HG03095 (cell line): ENCODE measurements at regions not wholly inside any gene's neighbourhood (a gene's known extent, or its start where the extent isn't known, plus 50 kb on each side); places are given as distances from the start of the nearest gene placed in this dataset.

Experiments used
- ATAC-seq: cut with Tn5 transposase; IDR thresholded peaks from one replicate; pipeline ENCODE4 v1.9.1; 2021; ENCODE audit warnings: moderate library complexity; ENCODE audit not compliant: unreplicated experiment

DNA sequence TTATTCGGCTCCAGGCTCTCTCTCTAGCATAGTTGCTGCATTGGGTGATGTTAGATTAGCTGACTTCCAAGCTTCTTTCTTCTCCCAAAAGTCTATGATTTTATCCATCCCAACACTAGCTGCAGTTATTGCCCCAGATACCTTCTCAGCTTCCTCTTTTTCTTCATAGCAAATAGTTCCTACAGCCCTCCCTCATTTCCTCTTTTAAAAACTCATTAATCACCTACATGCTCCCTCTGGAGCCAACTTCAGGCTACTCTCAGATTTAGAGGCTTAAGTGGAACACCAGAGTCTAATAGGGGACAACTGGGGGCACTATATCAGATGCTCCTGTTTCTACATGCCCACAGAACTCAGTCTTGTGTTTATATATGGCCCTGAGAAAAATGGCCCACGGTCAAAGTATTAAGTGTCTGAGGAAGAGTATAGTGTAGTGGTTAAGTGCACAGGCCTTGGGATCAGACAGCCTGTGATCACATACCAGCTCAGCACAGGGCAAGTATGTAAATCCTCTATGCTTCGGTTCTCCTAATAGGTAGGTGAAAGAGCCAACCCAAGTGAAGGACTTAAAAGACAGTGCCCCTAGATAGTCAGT lies 241.9 kb upstream of the SLC14A2 start:
- ATAC-seq: no peak

DNA sequence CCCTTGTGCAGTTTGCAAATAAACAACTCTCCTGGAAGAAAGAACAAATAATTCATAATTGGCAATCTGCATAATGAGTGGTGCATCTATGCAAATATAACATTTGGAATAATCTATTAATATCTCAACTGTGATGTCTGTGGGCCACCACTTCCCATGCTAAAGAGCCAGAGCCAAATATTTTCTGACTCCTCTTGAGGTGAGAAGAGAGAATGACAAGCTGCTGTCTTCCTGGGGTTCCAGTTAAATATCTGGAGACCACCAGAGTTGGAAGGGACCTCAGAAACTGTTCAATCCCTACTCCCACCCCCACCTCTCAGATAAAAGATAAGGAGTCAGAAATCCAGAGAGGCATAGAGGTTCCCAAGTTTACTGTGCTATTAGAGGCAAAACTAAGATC lies 241.0 kb upstream of the SLC14A2 start:
- no peak for ATAC-seq

DNA sequence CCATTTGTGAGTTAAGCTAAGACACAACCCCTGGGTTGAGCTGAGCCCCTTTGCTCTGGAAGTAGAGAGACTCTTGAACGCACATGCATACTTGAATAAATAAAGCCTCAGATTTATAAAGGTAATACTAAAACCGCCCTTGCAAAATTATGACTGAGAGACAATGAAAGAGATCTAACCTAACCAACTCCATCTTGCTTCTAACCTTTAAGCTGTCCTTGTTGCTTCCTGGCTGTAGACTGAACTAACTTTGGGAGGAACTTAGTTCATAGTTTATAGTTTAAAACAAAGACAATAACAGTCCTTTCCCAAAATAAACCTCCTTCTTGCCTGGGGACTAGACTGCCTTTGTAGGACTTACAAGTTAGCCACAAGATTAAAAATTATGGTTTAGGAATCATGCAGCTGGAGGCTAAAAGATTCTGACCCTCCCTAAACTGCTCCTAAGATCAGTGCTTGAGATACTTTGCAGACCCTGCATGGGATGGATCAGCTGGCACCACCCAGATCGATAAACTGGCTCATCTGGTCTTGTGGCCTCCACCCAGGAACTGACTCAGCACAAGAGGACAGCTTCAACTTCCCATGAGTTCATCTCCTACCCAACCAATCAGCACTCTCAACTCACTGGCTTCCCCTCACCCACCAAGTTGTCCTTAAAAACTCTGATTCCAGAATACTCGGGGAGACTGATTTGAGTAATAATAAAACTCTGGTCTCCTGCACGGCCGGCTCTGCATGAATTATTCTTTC lies 240.2 kb upstream of the SLC14A2 start:
- ATAC-seq: no peak

DNA sequence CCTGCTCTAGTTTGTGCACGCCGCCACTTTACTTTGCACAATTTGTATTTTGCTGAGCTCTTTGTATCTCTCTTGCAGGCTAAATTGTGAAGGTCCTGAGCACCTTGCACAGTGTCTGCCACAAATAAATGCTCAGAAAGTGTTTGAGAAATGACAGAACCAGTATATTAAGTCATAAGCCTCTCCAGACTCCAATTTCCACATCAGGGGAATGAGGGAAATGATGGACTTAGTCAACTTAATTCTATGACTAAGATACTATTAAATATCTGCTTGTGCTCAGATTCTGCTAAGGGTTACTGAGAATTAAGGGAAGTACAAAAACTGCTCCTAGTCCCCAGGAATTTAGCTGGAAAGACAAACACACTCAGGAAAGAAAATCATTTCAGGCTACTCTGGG lies 239.1 kb upstream of the SLC14A2 start:
- no peak for ATAC-seq

DNA sequence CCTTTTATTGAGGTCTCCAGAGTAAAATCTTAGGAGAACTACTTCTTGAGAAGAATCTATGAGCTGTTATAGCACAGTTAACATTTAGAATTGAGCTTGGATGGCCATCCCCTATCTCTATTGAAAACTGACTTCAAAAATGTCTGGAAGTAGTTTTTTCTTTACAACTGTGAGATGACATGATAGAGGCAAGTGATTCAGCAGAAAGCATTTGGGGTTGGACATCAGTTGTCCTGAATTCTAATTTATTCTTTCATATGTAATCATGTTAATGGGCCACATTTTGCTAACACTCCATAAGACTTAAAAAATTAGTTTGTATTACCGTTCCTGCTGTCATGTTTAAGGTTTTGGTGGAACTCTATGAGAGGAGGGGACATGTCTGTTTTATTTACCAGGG lies 237.0 kb upstream of the SLC14A2 start:
- no peak for ATAC-seq

DNA sequence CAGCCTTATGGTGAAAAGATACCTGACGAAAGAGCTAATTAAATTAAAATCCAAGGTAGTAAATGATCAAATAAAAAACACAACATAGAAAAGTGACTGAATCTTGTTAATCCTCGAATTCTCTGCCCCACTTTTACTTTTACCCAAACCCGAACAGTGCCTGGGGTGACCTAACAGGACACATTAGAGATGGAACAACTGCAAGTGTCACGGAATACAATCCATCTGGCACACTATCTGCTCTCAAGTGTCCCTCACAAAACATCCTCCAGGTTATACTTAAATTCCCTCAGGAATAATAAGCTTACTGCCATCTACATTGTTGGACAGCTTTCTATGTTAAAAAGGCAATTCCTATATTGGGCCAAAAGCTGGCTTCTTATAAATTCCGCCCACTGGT lies 236.3 kb upstream of the SLC14A2 start:
- no peak for ATAC-seq

DNA sequence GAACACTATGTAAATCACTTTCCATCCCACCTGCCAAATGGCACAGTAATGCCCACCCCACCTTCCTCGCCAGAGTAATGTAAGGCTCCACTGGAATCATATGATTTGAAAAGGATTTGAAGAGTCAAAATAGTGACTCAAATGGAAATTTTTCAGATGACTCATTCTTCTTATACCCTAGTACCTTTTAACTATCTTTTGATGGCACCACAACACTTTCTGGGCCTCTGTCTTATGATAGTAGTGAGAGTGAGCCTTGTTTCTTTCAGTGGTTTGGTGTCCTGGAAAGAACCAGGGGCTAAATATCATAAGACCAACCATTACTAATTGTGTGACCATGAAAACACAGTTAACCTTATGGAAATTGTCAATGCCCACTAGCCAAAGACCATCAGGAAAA lies 235.4 kb upstream of the SLC14A2 start:
- ATAC-seq: peak; percentile 69

DNA sequence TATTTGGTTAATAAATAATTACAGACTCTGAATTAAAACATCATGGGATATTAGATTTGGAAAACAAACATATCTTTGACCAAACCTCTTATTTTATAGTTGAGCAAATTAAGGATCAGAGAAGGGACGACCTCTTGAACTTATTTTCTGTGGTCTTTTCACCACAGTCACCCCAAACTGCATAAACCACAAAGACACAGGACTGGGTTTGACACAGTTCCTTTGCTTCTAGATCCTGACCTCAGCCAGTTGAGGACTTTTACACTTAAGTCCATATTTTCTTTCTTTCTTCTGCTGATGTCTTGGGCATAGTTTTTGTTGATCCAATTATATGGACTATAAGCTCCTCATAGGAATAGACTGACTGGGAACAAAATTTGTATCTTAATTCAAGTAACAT lies 234.0 kb upstream of the SLC14A2 start:
- ATAC-seq: no peak

DNA sequence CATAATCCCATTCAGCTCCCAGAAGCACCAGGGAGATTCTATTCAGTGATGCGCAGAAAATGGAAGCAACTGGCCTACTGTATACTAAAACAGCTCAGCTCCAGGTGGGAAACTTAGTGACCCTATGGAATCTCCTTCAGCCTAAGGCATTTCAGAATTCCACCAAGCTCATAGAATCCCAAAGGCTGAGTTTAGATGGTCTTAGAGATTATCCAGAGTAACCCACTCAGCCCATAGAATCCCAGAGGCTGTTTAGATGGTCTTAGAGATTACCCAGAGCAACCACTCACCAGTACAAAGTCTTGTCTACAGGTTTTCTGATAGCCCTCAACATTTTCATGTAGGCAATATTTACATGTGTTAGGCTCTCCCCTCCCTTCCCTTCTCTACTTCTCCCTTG lies 232.0 kb upstream of the SLC14A2 start:
- ATAC-seq: no peak

DNA sequence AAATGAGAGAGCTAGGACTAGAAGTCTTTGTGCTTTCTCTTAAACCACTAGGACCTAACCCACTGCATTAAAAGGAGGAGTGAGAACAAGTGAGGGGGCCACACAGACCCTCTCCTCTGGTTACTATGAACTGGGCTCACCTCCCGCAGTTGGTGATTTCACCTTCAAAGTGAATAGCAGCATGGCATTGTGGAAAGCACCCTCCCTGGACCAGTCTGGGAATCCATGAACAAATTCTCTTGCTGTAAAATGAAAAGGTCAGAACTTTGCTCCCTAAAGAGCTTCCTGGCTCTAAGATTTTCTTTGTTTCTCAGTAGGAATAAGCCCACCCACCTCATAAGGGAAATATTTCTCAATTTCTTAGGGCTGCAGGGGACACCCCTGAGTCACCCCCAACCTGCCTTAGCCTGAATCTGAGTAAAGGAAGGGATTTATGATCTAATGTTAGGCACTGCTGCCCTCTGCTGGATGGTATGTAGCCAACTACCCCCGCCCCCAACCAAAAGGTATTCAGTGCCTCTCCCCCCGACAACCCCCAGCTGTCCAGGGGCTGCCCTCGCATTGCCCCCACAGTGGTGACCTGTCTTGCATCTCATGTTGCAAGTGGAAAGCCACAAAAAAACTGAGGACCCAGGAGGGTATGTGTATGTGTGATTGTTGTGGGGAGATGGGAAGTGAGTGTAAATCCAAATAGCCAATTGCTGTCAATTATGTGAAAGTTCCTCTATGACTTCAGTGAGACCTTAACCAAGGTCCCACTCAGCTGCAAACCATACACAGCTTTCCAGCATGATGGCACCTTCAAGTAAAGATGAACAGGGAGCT lies 230.9 kb upstream of the SLC14A2 start:
- no peak for ATAC-seq

DNA sequence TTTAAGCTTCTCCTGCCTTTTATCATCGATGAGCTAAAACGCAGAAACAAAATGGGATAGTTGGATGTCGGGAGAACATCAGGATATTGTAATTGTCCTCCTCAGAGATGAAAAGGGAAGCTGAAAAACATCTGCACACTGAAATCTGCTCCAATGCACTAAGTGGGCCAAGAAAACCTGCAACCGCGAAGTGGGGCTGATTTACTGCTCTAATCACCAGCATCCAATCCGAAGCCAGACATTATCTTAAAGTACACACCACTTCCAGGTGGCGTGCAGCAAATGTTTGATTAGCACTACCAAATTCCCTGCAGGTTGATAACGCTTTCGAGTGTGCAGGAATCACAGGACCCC lies 230.3 kb upstream of the SLC14A2 start:
- no peak for ATAC-seq

DNA sequence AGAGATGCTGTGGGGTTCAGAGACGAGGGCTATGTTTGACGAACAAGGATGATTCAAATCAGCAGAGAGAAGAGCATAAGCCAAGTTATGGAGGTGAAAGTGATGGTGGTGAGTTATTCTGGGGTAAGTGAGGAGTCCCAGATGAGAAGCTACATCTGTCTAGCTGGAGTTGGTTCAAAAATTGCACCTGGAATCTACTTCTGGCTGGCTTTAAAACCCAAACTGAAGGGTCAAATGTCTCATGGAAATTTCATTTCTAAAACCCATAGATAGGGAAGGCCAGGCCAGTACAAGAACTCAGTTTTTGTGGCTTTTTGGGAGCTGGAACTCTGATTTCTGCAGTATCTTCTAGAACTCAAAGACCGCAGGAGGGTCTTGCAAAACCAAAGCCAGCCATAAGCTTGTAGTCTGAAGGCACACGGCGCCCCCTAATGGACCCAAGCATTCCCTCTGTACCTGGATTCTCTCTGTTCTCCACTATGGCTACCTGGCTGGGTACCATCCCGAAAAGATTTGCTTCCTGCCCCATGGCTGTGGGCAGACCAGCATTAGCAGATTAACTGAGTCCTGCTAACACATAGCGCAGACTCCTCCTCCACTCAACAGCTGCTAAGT lies 229.1 kb upstream of the SLC14A2 start:
- ATAC-seq: no peak

DNA sequence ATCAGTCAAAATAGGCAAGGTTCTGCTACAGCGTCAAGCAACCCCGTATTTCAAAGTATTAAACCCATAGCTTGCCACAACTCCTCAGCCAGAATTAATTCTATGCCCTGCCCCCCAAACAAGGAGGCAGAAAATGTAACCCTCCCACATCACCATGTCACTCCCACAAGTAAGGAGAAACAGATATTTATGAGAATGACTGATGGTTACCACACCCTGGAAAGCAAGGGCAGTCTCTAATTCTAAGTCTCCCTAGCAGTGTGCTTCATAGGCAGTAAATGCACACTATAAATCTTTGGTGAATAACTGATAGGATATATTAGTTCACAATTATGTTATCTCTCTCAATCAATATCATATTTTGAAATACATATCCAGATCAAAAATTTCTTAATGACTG lies 228.0 kb upstream of the SLC14A2 start:
- no peak for ATAC-seq

DNA sequence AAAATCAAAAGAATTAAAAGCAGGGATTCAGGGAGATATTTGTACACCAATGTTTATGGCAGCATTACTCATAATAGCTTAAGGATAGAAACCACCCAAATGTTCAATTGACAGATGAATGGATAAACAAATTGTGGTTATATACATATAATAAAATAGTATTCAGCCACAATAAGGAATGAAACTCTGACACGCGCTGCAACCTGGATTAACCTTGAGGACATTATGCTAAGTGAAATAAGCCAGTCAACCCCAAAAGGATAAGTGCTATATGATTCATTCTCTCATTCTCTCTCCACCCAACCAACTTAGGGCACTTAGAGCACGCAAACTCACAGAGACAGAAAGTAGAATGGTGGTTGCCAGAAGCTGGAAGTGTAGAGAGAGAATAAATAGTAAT lies 216.8 kb upstream of the SLC14A2 start:
- ATAC-seq: no peak

DNA sequence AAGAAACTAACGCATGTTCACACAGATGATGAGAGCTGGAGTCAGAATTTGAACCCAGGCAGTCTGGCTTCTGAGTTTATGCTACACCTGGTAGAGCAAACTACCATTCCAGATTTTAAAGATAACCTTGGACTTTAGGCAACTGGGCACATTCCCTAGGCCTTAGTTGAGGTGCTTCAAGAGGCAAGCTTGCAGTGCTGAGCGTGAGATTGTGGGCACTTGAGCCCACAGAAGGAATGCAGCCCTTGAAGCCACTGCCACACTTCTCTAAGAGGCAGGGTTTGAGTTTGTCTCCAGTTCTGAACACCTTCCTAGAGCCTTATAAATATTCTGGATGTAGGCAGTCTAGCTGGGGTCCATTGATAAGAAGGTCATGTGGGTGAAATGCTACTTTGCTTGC lies 216.1 kb upstream of the SLC14A2 start:
- no peak for ATAC-seq

DNA sequence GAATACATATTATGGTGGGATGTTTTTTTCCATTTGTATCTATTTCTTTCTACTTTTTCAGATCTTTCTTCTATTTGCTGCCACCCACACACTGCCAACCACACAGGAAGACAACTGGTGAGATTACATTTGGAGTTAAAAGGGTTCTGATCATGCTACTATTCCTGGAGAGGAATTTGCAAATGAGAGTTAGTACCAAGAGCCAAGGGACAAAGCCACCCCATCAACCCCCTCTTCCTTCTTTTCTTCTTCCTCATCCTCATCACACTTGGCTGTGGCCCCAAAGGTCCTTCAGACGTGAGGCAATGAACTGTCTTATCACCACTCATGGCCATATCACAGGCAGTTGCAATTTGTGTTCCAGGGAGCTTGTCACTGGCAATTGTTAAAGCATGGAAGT lies 215.6 kb upstream of the SLC14A2 start:
- ATAC-seq: no peak

DNA sequence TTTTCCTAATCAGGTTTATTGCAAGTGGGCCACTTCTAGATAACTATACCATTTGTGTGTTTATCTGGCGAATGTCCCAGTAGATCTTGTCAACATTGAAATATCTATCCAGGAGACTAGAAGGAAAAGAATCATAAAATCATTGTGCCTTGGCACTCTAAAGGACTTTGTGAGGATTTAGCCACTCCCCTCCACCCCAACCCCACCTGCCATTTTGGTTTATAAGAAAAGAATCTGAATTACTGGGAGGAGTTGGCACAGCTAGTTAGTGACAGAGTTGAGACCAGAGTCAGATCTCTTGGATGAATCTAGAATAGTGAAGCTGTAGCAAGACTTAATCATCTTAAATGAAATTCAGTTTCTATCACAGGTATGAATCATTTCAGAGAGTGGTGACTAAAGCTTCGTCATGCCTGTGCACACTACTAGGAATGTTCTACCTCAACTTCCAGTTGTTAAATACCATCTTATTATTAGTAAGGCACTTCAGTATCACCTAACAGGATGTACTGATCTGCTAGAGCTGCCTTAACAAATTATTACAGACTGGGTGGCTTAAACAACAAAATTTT lies 212.7 kb upstream of the SLC14A2 start:
- no peak for ATAC-seq

DNA sequence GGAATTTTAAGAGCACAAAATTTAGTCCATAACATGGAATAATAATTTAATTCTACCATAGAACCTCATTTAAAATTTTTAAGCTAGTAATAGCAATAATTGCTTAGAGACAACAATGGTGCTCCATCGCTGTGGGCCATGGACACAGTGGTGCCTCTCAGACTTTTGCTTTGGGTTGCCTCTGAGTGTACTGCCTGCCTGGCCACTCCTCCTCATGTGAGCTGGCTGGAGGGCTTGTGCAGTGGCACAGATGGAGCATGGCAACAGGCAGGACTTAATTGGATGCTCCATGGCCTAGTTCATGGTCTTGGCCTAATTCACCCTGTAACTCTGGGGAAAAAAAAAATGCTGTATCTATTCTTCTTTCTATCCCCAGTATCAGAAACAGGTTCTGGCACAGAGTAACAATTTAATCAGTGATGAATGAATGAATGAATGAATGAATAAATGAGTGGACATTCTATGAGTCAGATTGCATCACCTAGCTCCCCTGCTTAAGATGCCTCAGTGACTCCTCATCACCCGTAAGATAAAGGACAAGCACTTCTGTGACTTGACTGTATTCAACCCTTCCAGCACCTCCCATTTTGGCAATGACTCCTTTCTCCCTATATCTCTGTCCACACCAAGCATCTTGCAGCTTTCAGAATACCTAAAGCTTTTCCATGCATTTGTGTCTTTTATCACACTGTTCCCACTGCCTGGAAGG lies 211.8 kb upstream of the SLC14A2 start:
- ATAC-seq: no peak

DNA sequence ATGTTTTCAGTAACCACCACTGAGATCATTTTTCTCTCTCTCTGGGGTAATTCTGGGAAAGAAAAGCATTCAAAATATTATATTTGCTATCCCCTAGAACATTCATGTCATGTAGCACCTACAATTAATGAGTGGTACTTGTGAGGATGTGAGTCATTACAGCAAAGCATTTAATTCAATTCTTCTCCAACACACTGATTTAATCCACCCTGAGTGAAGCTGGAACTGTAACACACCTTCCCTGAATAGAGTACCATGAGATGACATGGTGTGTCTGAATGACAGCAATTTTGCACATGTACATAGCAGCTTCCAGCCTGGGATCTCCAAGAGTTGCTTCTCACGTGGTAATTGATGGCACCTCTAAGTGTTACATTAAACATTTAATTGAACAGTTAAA lies 207.1 kb upstream of the SLC14A2 start:
- no peak for ATAC-seq

DNA sequence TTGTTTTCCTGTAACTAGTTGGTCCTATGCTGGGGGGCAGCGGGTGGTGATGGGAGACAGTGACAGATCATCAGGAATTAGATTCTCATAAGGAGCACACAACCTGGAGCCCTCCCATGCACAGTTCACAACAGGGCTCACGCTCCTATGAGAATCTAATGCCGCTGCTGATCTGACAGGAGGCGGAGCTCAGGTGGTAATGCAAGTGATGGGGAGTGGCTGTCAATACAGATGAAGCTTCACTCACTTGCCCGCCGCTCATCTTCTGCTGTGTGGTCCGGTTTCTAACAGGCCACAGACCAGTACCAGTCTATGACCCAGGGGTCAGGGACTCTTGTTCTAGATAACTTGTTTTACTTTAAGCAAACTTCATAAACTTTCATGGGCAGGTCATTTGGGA lies 205.3 kb upstream of the SLC14A2 start:
- no peak for ATAC-seq

DNA sequence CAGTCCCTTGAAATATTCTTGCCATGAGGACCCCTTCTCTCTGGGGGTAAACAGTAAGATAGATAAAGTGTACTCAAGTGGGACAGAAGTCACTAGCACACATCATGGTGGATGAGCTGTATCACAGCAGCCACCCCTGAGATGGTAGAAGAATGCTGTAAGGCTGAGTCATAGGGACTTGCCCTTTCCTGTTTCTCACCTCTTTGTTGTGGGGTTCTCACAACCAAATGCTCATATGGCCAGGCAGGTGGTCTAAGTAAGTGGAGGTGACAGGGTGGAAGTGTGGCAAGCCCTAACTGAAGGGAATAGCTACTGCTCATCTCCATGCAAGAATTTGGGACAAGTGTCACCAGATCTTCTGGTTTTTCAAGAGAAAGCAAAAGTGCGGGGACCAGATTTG lies 202.7 kb upstream of the SLC14A2 start:
- no peak for ATAC-seq
